BLaER1 treated with 17β-estradiol and CSF1 and Interleukin-3, amounts not matched to agents 10 nM and 100 nM (cell line): ENCODE measurements at regions not wholly inside any gene's neighbourhood (a gene's known extent, or its start where the extent isn't known, plus 50 kb on each side); places are given as distances from the start of the nearest gene placed in this dataset.

Experiments
- H3K27ac ChIP-seq, 11 experiments: shearing (Covaris generic); formaldehyde crosslinking; 2 replicates each; pipeline ENCODE4 v1.8.1; 2022
- H3K27me3 ChIP-seq, 11 experiments: shearing (Covaris generic); formaldehyde crosslinking; 2 replicates each; pipeline ENCODE4 v1.8.1; 2022
- H3K36me3 ChIP-seq, 11 experiments: shearing (Covaris generic); formaldehyde crosslinking; 2 replicates each; pipeline ENCODE4 v1.8.1; 2022
- H3K4me1 ChIP-seq, 10 experiments: shearing (Covaris generic); formaldehyde crosslinking; 2 replicates each; pipeline ENCODE4 v1.8.1; 2022
- H3K4me2 ChIP-seq, 11 experiments: shearing (Covaris generic); formaldehyde crosslinking; 2 replicates each; pipeline ENCODE4 v1.8.1; 2022
- H3K4me3 ChIP-seq, 10 experiments: shearing (Covaris generic); formaldehyde crosslinking; 2 replicates each; pipeline ENCODE4 v1.8.1; 2022
- H3K9ac ChIP-seq, 11 experiments: shearing (Covaris generic); formaldehyde crosslinking; 2 replicates each; pipeline ENCODE4 v1.8.1; 2022
- H3K9me3 ChIP-seq, 11 experiments: shearing (Covaris generic); formaldehyde crosslinking; replicated peaks in 1 of 11; 2 replicates each; pipeline ENCODE4 v1.8.1; 2022
- H4K20me1 ChIP-seq, 11 experiments: shearing (Covaris generic); formaldehyde crosslinking; 2 replicates each; pipeline ENCODE4 v1.8.1; 2022
- Cebpa-rat ChIP-seq, 11 experiments: shearing (Covaris generic); IDR thresholded peaks; 2 replicates each; pipeline ENCODE4 v1.8.1; 2022

DNA sequence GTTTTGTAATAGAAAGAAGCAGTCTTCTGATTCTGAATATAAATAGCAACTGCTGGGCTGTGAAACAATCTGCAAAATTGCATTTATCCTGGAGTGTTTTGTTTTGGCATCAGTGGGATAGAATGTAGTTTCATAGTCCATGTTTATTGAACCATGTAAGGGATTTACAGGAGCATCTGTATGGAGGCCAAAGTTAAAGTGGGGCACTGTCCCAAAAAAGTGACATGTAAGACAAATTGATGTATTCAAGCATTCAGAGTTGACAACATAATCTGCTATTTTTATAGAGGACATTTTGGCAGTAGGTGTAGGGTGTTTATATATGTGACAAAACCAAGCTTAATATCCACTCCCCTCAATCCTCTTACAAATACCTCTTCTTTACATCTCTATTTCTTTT, 200.5 kb upstream of the ANK2 start:
- Histone ChIP-seq H4K20me1 (no peaks in the 10 kb centered on the region), H3K9me3 (peaks cover 0 to 7% (median 0%) of the 10 kb centered on the region in 11 experiments; a peak in 1 of 22 replicates), H3K27ac (no peak overlapping the region), H3K4me2 (no peak overlapping the region), H3K27me3 (no peaks in the 10 kb centered on the region), H3K36me3 (no peaks in the 10 kb centered on the region), H3K4me3 (no peak overlapping the region), H3K4me1 (peaks cover 0 to 10% (median 7%) of the 10 kb centered on the region in 10 experiments; a peak in 13 of 20 replicates), H3K9ac (no peak overlapping the region)
- no peak for TF ChIP-seq Cebpa-rat (IDR thresholded peaks at IDR 0.05)

DNA sequence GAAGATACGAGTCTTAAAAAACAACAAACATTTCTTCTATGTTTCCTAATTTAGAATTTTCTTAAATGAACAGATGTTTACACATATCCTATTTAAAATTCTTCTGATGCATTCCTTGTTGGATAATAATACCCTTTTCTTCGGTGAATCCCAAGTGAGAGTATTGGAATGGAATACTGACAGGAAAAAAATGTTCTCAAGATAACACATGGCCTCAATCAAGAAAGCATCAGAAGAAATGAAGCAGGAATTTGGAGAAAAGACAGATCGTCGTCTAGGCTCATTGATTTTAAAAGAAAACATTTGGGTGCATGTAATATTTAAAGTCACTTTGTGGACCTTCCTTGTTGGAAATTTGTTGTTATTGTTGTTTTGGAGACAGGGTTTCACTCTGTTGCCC, 196.9 kb upstream of the ANK2 start:
- no peaks in the 10 kb centered on the region for H3K4me1 ChIP-seq
- H3K36me3 ChIP-seq: no peaks in the 10 kb centered on the region
- no peak for TF ChIP-seq Cebpa-rat (IDR thresholded peaks at IDR 0.05)
- no peak overlapping the region for H3K9ac ChIP-seq
- no peaks in the 10 kb centered on the region for H3K27me3 ChIP-seq
- H3K27ac ChIP-seq: no peak overlapping the region
- no peak overlapping the region for H3K4me3 ChIP-seq
- H4K20me1 ChIP-seq: 0 out of 22 replicates have a peak, but pooled peaks cover 0 to 4% (median 0%) of the 10 kb centered on the region in 11 experiments
- no peaks in the 10 kb centered on the region for H3K9me3 ChIP-seq
- H3K4me2 ChIP-seq: no peak overlapping the region

DNA sequence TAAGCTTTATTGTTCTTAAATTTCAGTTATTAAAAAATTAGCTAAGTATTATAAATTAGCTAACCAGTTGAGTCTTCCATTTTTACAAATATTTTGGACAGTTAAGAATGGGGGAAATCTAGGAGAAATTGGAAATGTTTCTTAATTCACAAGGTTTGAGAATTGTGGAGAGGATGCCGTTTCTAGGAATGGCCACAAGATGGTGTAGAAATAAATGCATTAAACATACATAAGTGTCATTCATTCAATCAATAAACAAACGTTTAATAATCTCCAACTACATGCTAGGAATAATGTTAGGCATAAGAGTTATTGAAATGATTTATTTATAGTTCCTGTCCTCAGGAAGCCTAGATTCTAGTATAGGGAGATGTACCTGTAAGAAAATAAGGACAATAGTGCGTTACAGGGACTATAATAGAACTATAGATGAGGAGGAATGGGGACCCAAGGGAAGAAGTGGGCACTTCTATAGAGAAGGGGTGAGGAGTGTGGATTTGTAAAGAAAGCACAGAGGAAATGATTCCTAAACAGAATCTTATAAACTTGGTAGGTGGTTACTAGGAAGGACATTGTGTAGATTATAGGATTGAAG, 195.7 kb upstream of the ANK2 start:
- Histone ChIP-seq H3K9ac (no peak overlapping the region), H4K20me1 (0 out of 22 replicates have a peak, but pooled peaks cover 0 to 4% (median 0%) of the 10 kb centered on the region in 11 experiments), H3K4me2 (no peak overlapping the region), H3K27ac (no peak overlapping the region), H3K36me3 (no peaks in the 10 kb centered on the region), H3K4me3 (no peak overlapping the region), H3K27me3 (no peaks in the 10 kb centered on the region), H3K9me3 (no peaks in the 10 kb centered on the region), H3K4me1 (no peaks in the 10 kb centered on the region)
- no peak for TF ChIP-seq Cebpa-rat (IDR thresholded peaks at IDR 0.05)

DNA sequence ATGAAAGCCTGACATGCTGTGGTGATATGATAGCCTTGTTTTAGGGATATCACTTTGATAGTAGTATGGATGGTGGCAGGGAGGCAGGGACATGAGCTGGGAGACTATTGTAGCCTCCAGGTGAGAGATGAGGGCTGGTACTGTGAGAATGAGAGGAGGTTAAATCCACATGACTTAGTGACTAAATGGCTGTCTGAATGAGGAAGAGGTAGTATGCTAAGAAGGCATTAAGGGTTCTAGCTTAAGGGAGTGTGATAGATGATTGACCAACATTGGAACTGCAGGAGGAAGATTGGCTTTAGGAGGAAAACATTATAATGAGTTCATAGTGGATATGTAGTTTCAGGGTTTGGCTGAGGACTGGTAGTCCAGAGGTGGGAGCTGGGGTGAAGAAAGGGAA, 195.0 kb upstream of the ANK2 start:
- Histone ChIP-seq H3K4me3 (no peak overlapping the region), H3K4me2 (no peak overlapping the region), H3K9me3 (no peaks in the 10 kb centered on the region), H3K36me3 (no peaks in the 10 kb centered on the region), H3K27me3 (no peaks in the 10 kb centered on the region), H3K27ac (no peak overlapping the region), H4K20me1 (peaks cover 0 to 4% (median 0%) of the 10 kb centered on the region in 11 experiments; a peak in 1 of 22 replicates), H3K4me1 (no peaks in the 10 kb centered on the region), H3K9ac (no peak overlapping the region)
- no peak for TF ChIP-seq Cebpa-rat (IDR thresholded peaks at IDR 0.05)

DNA sequence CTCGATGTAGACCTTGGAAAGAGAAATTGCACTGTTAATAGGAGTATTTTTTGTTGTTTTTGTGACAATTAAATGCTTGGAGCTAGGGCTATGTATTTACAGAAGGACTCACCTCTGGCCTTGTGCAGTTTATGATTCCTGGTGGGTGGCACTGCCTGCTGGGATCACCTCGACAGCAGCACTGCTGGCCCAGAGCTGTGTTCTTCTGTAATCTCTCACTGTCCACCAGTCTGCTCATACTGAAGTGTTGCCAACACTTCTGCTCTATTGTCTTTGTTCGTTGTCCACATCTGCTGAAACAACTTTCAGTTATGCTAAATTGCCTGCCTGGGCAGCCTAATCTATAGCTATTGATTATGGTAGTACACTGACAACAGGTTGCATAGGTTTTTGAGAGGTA, 194.4 kb upstream of the ANK2 start:
- no peak overlapping the region for H3K4me3 ChIP-seq
- H4K20me1 ChIP-seq: peaks cover 0 to 4% (median 0%) of the 10 kb centered on the region in 11 experiments; a peak in 1 of 22 replicates
- no peak for TF ChIP-seq Cebpa-rat (IDR thresholded peaks at IDR 0.05)
- H3K9ac ChIP-seq: no peak overlapping the region
- no peaks in the 10 kb centered on the region for H3K36me3 ChIP-seq
- H3K4me2 ChIP-seq: no peak overlapping the region
- H3K4me1 ChIP-seq: no peaks in the 10 kb centered on the region
- H3K9me3 ChIP-seq: no peaks in the 10 kb centered on the region
- H3K27ac ChIP-seq: no peak overlapping the region
- H3K27me3 ChIP-seq: no peaks in the 10 kb centered on the region

DNA sequence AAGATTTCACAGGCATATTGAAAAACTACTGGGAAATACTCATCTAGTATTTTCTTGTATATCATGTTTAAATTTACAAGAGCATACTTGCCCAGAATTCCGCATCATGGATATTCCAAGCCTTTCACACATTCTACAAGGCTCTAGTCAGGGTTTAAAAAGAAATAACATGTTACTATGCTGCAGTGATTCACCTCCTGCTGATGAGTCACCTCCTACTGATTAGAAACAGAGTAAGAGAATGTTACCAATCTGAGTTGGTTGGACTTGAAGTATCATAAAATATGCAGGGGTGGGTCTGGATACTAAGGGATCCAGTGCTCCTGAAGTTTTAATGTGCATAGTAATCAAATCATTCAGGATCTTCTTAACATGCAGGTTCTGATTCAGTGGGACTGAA, 192.0 kb upstream of the ANK2 start:
- Histone ChIP-seq H3K9ac (no peak overlapping the region), H4K20me1 (peaks cover 0 to 4% (median 0%) of the 10 kb centered on the region in 11 experiments; a peak in 1 of 22 replicates), H3K9me3 (no peaks in the 10 kb centered on the region), H3K4me3 (no peak overlapping the region), H3K27ac (no peak overlapping the region), H3K4me2 (no peak overlapping the region), H3K4me1 (no peaks in the 10 kb centered on the region), H3K36me3 (no peaks in the 10 kb centered on the region), H3K27me3 (no peaks in the 10 kb centered on the region)
- no peak for TF ChIP-seq Cebpa-rat (IDR thresholded peaks at IDR 0.05)

DNA sequence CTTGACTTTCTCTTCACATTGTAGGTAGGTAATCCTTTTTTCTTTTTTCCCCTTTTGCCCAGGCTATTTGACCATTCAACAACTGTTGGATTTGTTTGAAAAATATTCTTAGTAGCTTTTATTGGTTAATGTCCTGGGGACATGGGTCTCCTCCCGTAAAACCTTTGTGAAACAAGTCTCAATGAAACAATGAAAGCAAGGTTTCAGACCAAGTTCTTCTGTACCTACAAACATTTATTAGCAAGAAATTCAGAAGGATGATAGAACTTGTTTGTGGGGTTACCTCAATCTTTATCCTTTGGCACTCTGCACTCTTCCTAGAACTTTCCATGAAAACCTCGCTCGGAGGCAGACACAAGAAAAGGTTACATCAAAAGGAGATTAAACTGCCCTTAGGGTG, 190.7 kb upstream of the ANK2 start:
- H3K36me3 ChIP-seq: no peaks in the 10 kb centered on the region
- H3K9ac ChIP-seq: no peak overlapping the region
- H3K27me3 ChIP-seq: no peaks in the 10 kb centered on the region
- no peaks in the 10 kb centered on the region for H3K9me3 ChIP-seq
- no peak for TF ChIP-seq Cebpa-rat (IDR thresholded peaks at IDR 0.05)
- no peaks in the 10 kb centered on the region for H3K4me1 ChIP-seq
- peaks cover 0 to 4% (median 0%) of the 10 kb centered on the region in 11 experiments; a peak in 1 of 22 replicates for H4K20me1 ChIP-seq
- H3K4me3 ChIP-seq: no peak overlapping the region
- no peak overlapping the region for H3K27ac ChIP-seq
- no peak overlapping the region for H3K4me2 ChIP-seq

DNA sequence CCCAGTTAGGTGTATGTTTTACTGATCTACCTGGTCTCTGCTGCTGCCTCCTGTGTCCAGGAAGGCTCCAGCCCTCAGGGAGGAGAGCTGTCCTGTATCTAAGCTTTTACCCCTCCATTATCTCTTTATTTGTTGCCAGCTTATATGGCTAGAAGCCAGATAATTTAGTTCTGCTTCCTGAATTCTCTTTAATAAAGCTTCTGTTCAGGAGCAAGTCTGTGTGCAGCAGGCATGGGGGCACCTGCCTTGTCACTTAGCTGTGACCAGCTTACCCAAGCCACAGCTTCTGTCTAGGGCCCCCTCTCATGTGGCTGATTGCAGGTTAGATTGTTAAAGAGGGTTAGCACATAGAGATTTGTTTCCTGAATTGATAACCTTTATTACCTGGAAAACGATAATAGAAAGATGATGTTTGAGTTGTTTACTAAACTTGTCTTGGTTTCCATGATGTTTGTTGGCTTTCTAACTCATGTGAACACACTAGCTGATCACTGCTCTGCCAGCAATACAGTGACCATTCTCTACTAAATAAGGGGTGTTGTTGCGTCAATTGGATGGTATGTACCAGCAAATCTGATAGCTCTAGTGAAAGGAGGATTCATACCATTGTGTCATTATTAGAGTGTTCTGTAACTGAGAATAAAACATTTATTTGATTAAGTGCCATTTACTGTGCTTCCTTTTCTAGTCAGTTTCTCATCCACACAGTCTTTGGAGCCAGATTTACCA, 189.8 kb upstream of the ANK2 start:
- no peak overlapping the region for H3K4me2 ChIP-seq
- no peak overlapping the region for H3K9ac ChIP-seq
- no peaks in the 10 kb centered on the region for H3K36me3 ChIP-seq
- TF ChIP-seq Cebpa-rat (IDR thresholded peaks at IDR 0.05): no peak
- H3K4me1 ChIP-seq: no peaks in the 10 kb centered on the region
- peaks cover 0 to 5% (median 0%) of the 10 kb centered on the region in 11 experiments; a peak in 1 of 22 replicates for H3K9me3 ChIP-seq
- H3K27me3 ChIP-seq: no peaks in the 10 kb centered on the region
- H3K4me3 ChIP-seq: no peak overlapping the region
- peaks cover 0 to 4% (median 0%) of the 10 kb centered on the region in 11 experiments; a peak in 1 of 22 replicates for H4K20me1 ChIP-seq
- no peak overlapping the region for H3K27ac ChIP-seq

DNA sequence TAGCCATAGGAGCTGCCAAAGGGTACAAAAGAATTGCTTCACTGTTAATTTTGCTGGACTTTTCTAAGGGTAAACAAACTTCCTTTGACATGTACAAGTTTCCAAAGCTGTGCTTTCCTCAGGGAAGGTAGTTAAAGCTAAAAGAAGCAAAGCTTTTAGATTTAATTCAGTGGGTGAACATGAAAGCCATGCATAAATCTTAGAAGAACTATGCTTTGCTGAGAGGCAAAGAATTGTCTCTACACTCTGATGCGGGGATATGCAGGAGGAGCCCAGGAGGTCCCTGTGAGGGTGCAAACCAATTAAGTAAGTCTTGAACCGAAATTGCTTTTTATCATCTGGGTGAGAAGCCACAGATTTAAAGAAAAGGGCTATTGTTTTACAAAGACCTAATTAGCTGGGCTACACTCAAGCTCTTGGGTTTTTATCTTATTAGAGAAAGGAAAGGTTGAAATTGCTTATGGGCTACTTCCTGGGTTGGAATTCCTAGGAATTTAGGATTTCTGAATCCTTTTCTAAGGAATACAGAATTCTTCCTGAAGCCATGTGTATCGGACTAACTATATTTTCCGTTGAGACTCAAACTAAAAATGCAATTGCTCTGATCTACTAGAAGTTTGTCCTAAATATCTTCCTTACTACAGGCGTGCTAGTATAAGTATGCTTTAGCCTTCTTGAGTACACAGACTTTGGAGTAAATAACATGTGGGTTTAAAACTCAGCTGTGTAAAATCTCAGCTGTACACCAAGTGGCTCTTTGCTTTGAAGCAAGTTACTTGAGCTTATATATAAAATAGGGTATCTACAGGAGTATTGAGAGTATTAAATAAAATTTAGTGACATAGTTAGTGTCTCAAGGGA, 188.4 kb upstream of the ANK2 start:
- no peak overlapping the region for H3K4me2 ChIP-seq
- H3K36me3 ChIP-seq: no peaks in the 10 kb centered on the region
- no peak overlapping the region for H3K4me3 ChIP-seq
- TF ChIP-seq Cebpa-rat (IDR thresholded peaks at IDR 0.05): no peak
- no peak overlapping the region for H3K9ac ChIP-seq
- H3K27ac ChIP-seq: no peak overlapping the region
- no peaks in the 10 kb centered on the region for H3K4me1 ChIP-seq
- H3K27me3 ChIP-seq: no peaks in the 10 kb centered on the region
- peaks cover 0 to 5% (median 0%) of the 10 kb centered on the region in 11 experiments; a peak in 1 of 22 replicates for H3K9me3 ChIP-seq
- H4K20me1 ChIP-seq: peaks cover 0 to 4% (median 0%) of the 10 kb centered on the region in 11 experiments; a peak in 1 of 22 replicates
